PC-3 (cell line): ENCODE measurements at regions not wholly inside any gene's neighbourhood (a gene's known extent, or its start where the extent isn't known, plus 50 kb on each side); places are given as distances from the start of the nearest gene placed in this dataset.

Source experiments
- ATAC-seq: fragments of 200-7000 bp; cut with Tn5 transposase; 2 replicates; pipeline ENCODE4 v1.9.1; 2020; ENCODE audit warnings: mild to moderate bottlenecking, moderate library complexity
- BruUV-seq: library from RNA; stranded (reverse); fragments of 400-500 nt; replicated peaks from 2 replicates; lab custom pipeline; 2021; lab: Mats Ljungman, UMichigan
- CTCF ChIA-PET: fragments of 300-600 bp; sonication (Branson Sonifier 250); formaldehyde crosslinking; loops from one replicate; lab custom pipeline; 2022; ENCODE audit warnings: antibody characterized with exemption; lab: Charles Lee
- POLR2A ChIA-PET: fragments of 300-600 bp; sonication (Branson Sonifier 250); formaldehyde crosslinking; loops from one replicate; lab custom pipeline; 2022; ENCODE audit warnings: antibody characterized with exemption; ENCODE audit not compliant: unreplicated experiment; lab: Charles Lee
- DNase-seq: peaks from one replicate; pipeline ENCODE4 v3.0.0-alpha.2; 2015
- H2AFZ ChIP-seq: fragments of 300-600 bp; sonication (generic); 2 replicates; pipeline ENCODE4 v1.6.0; 2016; ENCODE audit warnings: antibody characterized with exemption, low read length
- H3F3A ChIP-seq: fragments of 300-600 bp; sonication (generic); one replicate; pipeline ENCODE4 v1.6.0; 2017; ENCODE audit warnings: antibody characterized with exemption, low read length, control low read depth, mild to moderate bottlenecking; ENCODE audit not compliant: unreplicated experiment
- H3K27ac ChIP-seq: fragments of 300-600 bp; sonication (generic); 2 replicates; pipeline ENCODE4 v1.5.1; 2016; ENCODE audit warnings: mild to moderate bottlenecking, low read length
- H3K27me3 ChIP-seq: fragments of 300-600 bp; sonication (generic); 2 replicates; pipeline ENCODE4 v1.6.1; 2016; ENCODE audit warnings: low read length, mixed read lengths
- H3K36me3 ChIP-seq: fragments of 300-600 bp; sonication (generic); 2 replicates; pipeline ENCODE4 v1.6.1; 2016; ENCODE audit warnings: low read depth, mixed run types, low read length, mixed read lengths
- H3K4me1 ChIP-seq: fragments of 300-600 bp; sonication (generic); 2 replicates; pipeline ENCODE4 v1.5.1; 2016; ENCODE audit warnings: low read length; ENCODE audit not compliant: insufficient read depth
- H3K4me2 ChIP-seq: fragments of 300-600 bp; sonication (generic); 2 replicates; pipeline ENCODE4 v1.6.0; 2016; ENCODE audit warnings: low read length
- H3K4me3 ChIP-seq: fragments of 300-600 bp; sonication (generic); 2 replicates; pipeline ENCODE4 v1.5.1; 2016; ENCODE audit warnings: mild to moderate bottlenecking, low read length, mixed read lengths
- H3K79me2 ChIP-seq: fragments of 300-600 bp; sonication (generic); 2 replicates; pipeline ENCODE4 v1.6.1; 2017; ENCODE audit warnings: low read length, mixed read lengths
- H3K9ac ChIP-seq: fragments of 300-600 bp; sonication (generic); 2 replicates; pipeline ENCODE4 v1.6.0; 2016; ENCODE audit warnings: mild to moderate bottlenecking, low read length
- H3K9me2 ChIP-seq: fragments of 300-600 bp; sonication (generic); replicated peaks from 2 replicates; pipeline ENCODE4 v1.6.1; 2016; ENCODE audit warnings: mixed run types, low read length, mixed read lengths
- H3K9me3 ChIP-seq: fragments of 300-600 bp; sonication (generic); 2 replicates; pipeline ENCODE4 v1.6.1; 2016; ENCODE audit warnings: low read length, mixed read lengths
- H4K20me1 ChIP-seq: fragments of 300-600 bp; sonication (generic); 2 replicates; pipeline ENCODE4 v1.6.1; 2016; ENCODE audit warnings: low read length, mixed read lengths
- EZH2 ChIP-seq: fragments of 300-600 bp; sonication (generic); IDR thresholded peaks from one replicate; pipeline ENCODE4 v1.6.1; 2017; ENCODE audit warnings: antibody characterized with exemption, mild to moderate bottlenecking, low read length; ENCODE audit not compliant: unreplicated experiment
- EZH2phosphoT487 ChIP-seq: fragments of 300-600 bp; sonication (generic); IDR thresholded peaks from 2 replicates; pipeline ENCODE4 v1.6.1; 2018; ENCODE audit warnings: mild to moderate bottlenecking, antibody characterized with exemption, low read length, borderline replicate concordance
- intact Hi-C: fragments of 100-400 bp; cut with micrococcal nuclease; formaldehyde crosslinking; loops from 2 replicates; pipeline ENCODE4 v1.9.0; 2023
- TF ChIP-seq, protein P1 (sequence below): fragments of 300-600 bp; sonication (generic); conservative IDR thresholded peaks from 2 replicates; pipeline ENCODE4 v1.5.1; 2017; ENCODE audit warnings: antibody characterized with exemption, low read depth, mild to moderate bottlenecking, low read length

- no peak for ATAC-seq
- BruUV-seq: no TSS peak
- intact Hi-C loops: no loop called here
Measured at GRCh38 chr4:19123681-19124080, 1102.1 kb upstream of the LCORL start.

GRCh38 chr4:19119904-19120560, 1098.5 kb upstream of the LCORL start:
- intact Hi-C loops: no loop called here
- Histone ChIP-seq H2AFZ (no peak overlapping the region), H3K79me2 (no peaks in the 10 kb centered on the region), H3K9ac (no peak overlapping the region), H3K4me2 (no peak overlapping the region), H3K4me3 (no peak overlapping the region), H3K9me3 (no peaks in the 10 kb centered on the region), H3F3A (no peaks in the 10 kb centered on the region), H3K9me2 (no peaks in the 10 kb centered on the region), H3K4me1 (no peaks in the 10 kb centered on the region), H4K20me1 (no peaks in the 10 kb centered on the region), H3K27ac (no peak overlapping the region), H3K36me3 (no peaks in the 10 kb centered on the region), H3K27me3 (no peaks in the 10 kb centered on the region)
- no peak for ATAC-seq
- TF ChIP-seq, protein P1, sequence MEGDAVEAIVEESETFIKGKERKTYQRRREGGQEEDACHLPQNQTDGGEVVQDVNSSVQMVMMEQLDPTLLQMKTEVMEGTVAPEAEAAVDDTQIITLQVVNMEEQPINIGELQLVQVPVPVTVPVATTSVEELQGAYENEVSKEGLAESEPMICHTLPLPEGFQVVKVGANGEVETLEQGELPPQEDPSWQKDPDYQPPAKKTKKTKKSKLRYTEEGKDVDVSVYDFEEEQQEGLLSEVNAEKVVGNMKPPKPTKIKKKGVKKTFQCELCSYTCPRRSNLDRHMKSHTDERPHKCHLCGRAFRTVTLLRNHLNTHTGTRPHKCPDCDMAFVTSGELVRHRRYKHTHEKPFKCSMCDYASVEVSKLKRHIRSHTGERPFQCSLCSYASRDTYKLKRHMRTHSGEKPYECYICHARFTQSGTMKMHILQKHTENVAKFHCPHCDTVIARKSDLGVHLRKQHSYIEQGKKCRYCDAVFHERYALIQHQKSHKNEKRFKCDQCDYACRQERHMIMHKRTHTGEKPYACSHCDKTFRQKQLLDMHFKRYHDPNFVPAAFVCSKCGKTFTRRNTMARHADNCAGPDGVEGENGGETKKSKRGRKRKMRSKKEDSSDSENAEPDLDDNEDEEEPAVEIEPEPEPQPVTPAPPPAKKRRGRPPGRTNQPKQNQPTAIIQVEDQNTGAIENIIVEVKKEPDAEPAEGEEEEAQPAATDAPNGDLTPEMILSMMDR: no peak
- no peak for TF ChIP-seq EZH2phosphoT487
- TF ChIP-seq EZH2: no peak
- POLR2A ChIA-PET: no interaction called here
- no TSS peak for BruUV-seq
- DNase-seq: no peak
- CTCF ChIA-PET: no interaction called here

More at GRCh38 chr4:19123681-19124080, 1102.1 kb upstream of the LCORL start:
- H3K79me2 ChIP-seq: no peaks in the 10 kb centered on the region
- H2AFZ ChIP-seq: no peak overlapping the region
- no peak overlapping the region for H3K4me3 ChIP-seq
- TF ChIP-seq, protein P1: no peak
- TF ChIP-seq EZH2phosphoT487 (no peak), EZH2 (no peak)
- H3K9me3 ChIP-seq: no peaks in the 10 kb centered on the region
- no peak overlapping the region for H3K27ac ChIP-seq
- H3F3A ChIP-seq: no peaks in the 10 kb centered on the region
- no peak overlapping the region for H3K4me2 ChIP-seq
- DNase-seq: no peak
- H3K9me2 ChIP-seq: no peaks in the 10 kb centered on the region
- H3K27me3 ChIP-seq: no peaks in the 10 kb centered on the region
- ChIA-PET CTCF (no interaction called here), POLR2A (no interaction called here)
- H3K9ac ChIP-seq: no peak overlapping the region
- H3K36me3 ChIP-seq: no peaks in the 10 kb centered on the region
- H3K4me1 ChIP-seq: no peaks in the 10 kb centered on the region
- H4K20me1 ChIP-seq: no peaks in the 10 kb centered on the region

DNA sequence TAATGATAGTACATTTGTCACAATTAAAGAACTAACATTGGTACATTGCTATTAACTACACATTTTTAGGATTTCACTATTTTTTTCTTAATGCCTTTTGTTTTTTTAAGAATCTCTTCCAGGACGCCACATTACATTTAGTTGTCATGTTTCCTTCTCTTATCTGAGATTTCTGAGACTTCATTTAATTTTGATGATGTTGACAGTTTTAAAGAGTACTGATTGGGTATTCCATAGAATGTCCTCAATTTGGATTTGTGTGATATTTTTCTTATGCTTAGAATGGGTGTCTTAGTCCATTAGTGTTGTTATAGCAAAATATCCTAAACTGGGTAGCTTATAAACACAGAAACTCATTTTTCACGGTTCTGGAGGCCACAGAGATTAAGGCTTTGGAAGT, 1095.5 kb upstream of the LCORL start:
- Histone ChIP-seq H2AFZ (no peak overlapping the region), H3K79me2 (no peaks in the 10 kb centered on the region), H3K27ac (no peak overlapping the region), H3K36me3 (no peaks in the 10 kb centered on the region), H3K9me3 (no peaks in the 10 kb centered on the region), H3K27me3 (no peaks in the 10 kb centered on the region), H3K4me3 (no peak overlapping the region), H3K9ac (no peak overlapping the region), H3F3A (no peaks in the 10 kb centered on the region), H3K9me2 (no peaks in the 10 kb centered on the region), H4K20me1 (no peaks in the 10 kb centered on the region), H3K4me1 (no peaks in the 10 kb centered on the region), H3K4me2 (no peak overlapping the region)
- ChIA-PET CTCF (no interaction called here), POLR2A (no interaction called here)
- no peak for DNase-seq
- TF ChIP-seq, protein P1: no peak
- TF ChIP-seq EZH2phosphoT487: no peak
- no peak for TF ChIP-seq EZH2
- ATAC-seq: no peak
- intact Hi-C loops: no loop called here
- no TSS peak for BruUV-seq
